Neutrophil (primary cell): ENCODE measurements at regions not wholly inside any gene's neighbourhood (a gene's known extent, or its start where the extent isn't known, plus 50 kb on each side); places are given as distances from the start of the nearest gene placed in this dataset.

Source experiments
- H3K27ac ChIP-seq: fragments of 200-600 bp; sonication (generic); 2 replicates; pipeline ENCODE4 v1.5.1; 2016; ENCODE audit warnings: mild to moderate bottlenecking, moderate library complexity
- H3K27me3 ChIP-seq: fragments of 200-600 bp; sonication (generic); 2 replicates; pipeline ENCODE4 v1.6.0; 2016; ENCODE audit warnings: mild to moderate bottlenecking
- H3K36me3 ChIP-seq: fragments of 200-600 bp; sonication (generic); 2 replicates; pipeline ENCODE4 v1.5.1; 2017
- H3K4me1 ChIP-seq, 2 experiments: fragments of 200-600 bp in 1 of 2; sonication (generic) in 1 of 2; 1 replicate in 1 of 2; 2 replicates in 1 of 2; pipeline versions ENCODE4 v1.5.1 to v1.6.1; 2013 to 2016; ENCODE audit warnings: low read depth in 1 of 2, low read length in 1 of 2, mild to moderate bottlenecking in 1 of 2, moderate library complexity in 1 of 2; ENCODE audit not compliant: control insufficient read depth in 1 of 2, insufficient read depth in 1 of 2
- H3K4me3 ChIP-seq, 2 experiments: fragments of 200-600 bp in 1 of 2; sonication (generic) in 1 of 2; 1 replicate in 1 of 2; 2 replicates in 1 of 2; pipeline ENCODE4 v1.5.1; 2013 to 2016; ENCODE audit warnings: low read depth in 1 of 2, low read length in 1 of 2, mild to moderate bottlenecking in 1 of 2, moderate library complexity in 1 of 2
- H3K9me3 ChIP-seq: fragments of 200-600 bp; sonication (generic); 2 replicates; pipeline ENCODE4 v1.5.1; 2016
- CTCF ChIP-seq: fragments of 200-600 bp; sonication (generic); IDR thresholded peaks from 2 replicates; pipeline ENCODE4 v1.5.1; 2016; ENCODE audit warnings: antibody characterized with exemption

GRCh38 chr12:97200181-97200580 lies 262.4 kb upstream of the RMST start:
- TF ChIP-seq CTCF: no peak
- H3K4me3 ChIP-seq: no peak overlapping the region
- peaks cover 8% of the 10 kb centered on the region for H3K9me3 ChIP-seq
- no peaks in the 10 kb centered on the region for H3K36me3 ChIP-seq
- no peaks in the 10 kb centered on the region for H3K27me3 ChIP-seq
- H3K27ac ChIP-seq: no peak overlapping the region
- H3K4me1 ChIP-seq: no peaks in the 10 kb centered on the region

- Histone ChIP-seq H3K27me3 (no peaks in the 10 kb centered on the region), H3K27ac (no peak overlapping the region)
These were observed 259.2 kb upstream of the RMST start for GRCh38 chr12:97203408-97203807.

GRCh38 chr12:97209997-97210396 lies 252.6 kb upstream of the RMST start:
- no peaks in the 10 kb centered on the region for H3K36me3 ChIP-seq

More at GRCh38 chr12:97203408-97203807, 259.2 kb upstream of the RMST start:
- Histone ChIP-seq H3K4me3 (no peak overlapping the region), H3K36me3 (no peaks in the 10 kb centered on the region), H3K9me3 (peaks cover 8% of the 10 kb centered on the region), H3K4me1 (no peaks in the 10 kb centered on the region)
- no peak for TF ChIP-seq CTCF

GRCh38 chr12:97211416-97211930 lies 251.1 kb upstream of the RMST start:
- Histone ChIP-seq H3K4me3 (no peak overlapping the region), H3K27me3 (no peaks in the 10 kb centered on the region), H3K4me1 (no peaks in the 10 kb centered on the region), H3K36me3 (no peaks in the 10 kb centered on the region), H3K27ac (no peak overlapping the region), H3K9me3 (no peaks in the 10 kb centered on the region)
- no peak for TF ChIP-seq CTCF

More at GRCh38 chr12:97209997-97210396, 252.6 kb upstream of the RMST start:
- H3K27ac ChIP-seq: no peak overlapping the region
- no peaks in the 10 kb centered on the region for H3K4me1 ChIP-seq
- H3K27me3 ChIP-seq: no peaks in the 10 kb centered on the region
- H3K4me3 ChIP-seq: no peak overlapping the region
- no peaks in the 10 kb centered on the region for H3K9me3 ChIP-seq
- no peak for TF ChIP-seq CTCF

GRCh38 chr12:97216848-97217247 lies 245.8 kb upstream of the RMST start:
- Histone ChIP-seq H3K4me1 (no peaks in the 10 kb centered on the region), H3K27me3 (no peaks in the 10 kb centered on the region), H3K27ac (no peak overlapping the region), H3K4me3 (no peak overlapping the region), H3K36me3 (no peaks in the 10 kb centered on the region), H3K9me3 (no peaks in the 10 kb centered on the region)
- TF ChIP-seq CTCF: no peak

GRCh38 chr12:97222391-97222790 lies 240.2 kb upstream of the RMST start:
- TF ChIP-seq CTCF: no peak
- Histone ChIP-seq H3K4me1 (no peaks in the 10 kb centered on the region), H3K27ac (no peak overlapping the region), H3K9me3 (no peaks in the 10 kb centered on the region), H3K4me3 (no peak overlapping the region), H3K36me3 (no peaks in the 10 kb centered on the region), H3K27me3 (no peaks in the 10 kb centered on the region)
